GM12892 (cell line): ENCODE measurements at regions not wholly inside any gene's neighbourhood (a gene's known extent, or its start where the extent isn't known, plus 50 kb on each side); places are given as distances from the start of the nearest gene placed in this dataset.
"Not testable (repeated sequence)": the region's sequence is repeated elsewhere in the genome, so short reads cannot be mapped to it uniquely, and the experiment has no call there.

Experiments used
- DNase-seq: peaks from one replicate; pipeline ENCODE4 v3.0.0; 2011; ENCODE audit not compliant: insufficient read length
- FAIRE-seq: peaks from 2 replicates; lab custom pipeline; 2011; peaks lifted over from hg19 to GRCh38; lab: Jason Lieb, UNC
- POLR2A ChIP-seq: IDR thresholded peaks from 2 replicates; pipeline ENCODE4 v1.6.1; 2011; ENCODE audit warnings: low read depth, low read length, control low read depth
- POLR2AphosphoS5 ChIP-seq: IDR thresholded peaks from 2 replicates; pipeline ENCODE4 v1.6.1; 2011; ENCODE audit warnings: low read depth, low read length, control low read depth
- TAF1 ChIP-seq: IDR thresholded peaks from 2 replicates; pipeline ENCODE4 v1.6.1; 2011; ENCODE audit warnings: low read depth, mild to moderate bottlenecking, control low read depth, low read length, borderline replicate concordance

GRCh38 chr7:3114917-3115316, 71.2 kb upstream of the CARD11 start:
- DNase-seq (no peak), FAIRE-seq (no peak)
- TF ChIP-seq TAF1 (no peak), POLR2A (no peak), POLR2AphosphoS5 (no peak)

GRCh38 chr7:3117081-3117480, 73.4 kb upstream of the CARD11 start:
- no peak for FAIRE-seq

GRCh38 chr7:3117488-3118231, 74.0 kb upstream of the CARD11 start:
- TF ChIP-seq TAF1 (no peak), POLR2AphosphoS5 (no peak), POLR2A (no peak)
- DNase-seq = no peak
- FAIRE-seq = no peak

More at GRCh38 chr7:3117081-3117480, 73.4 kb upstream of the CARD11 start:
- TF ChIP-seq POLR2AphosphoS5 (no peak), POLR2A (no peak), TAF1 (no peak)
- no peak for DNase-seq

- not testable (repeated sequence) for FAIRE-seq
Measured at GRCh38 chr7:3119352-3119927, 75.8 kb upstream of the CARD11 start.

GRCh38 chr7:3119963-3120362, 76.3 kb upstream of the CARD11 start:
- no peak for DNase-seq
- FAIRE-seq = no peak
- TF ChIP-seq POLR2A = no peak
- TF ChIP-seq TAF1 = no peak
- TF ChIP-seq POLR2AphosphoS5 = no peak

More at GRCh38 chr7:3119352-3119927, 75.8 kb upstream of the CARD11 start:
- not testable (repeated sequence) for DNase-seq

GRCh38 chr7:3120513-3120912, 76.8 kb upstream of the CARD11 start:
- TF ChIP-seq TAF1 = no peak
- TF ChIP-seq POLR2AphosphoS5 = no peak
- TF ChIP-seq POLR2A = no peak
- DNase-seq = no peak

GRCh38 chr7:3128857-3129490, 85.3 kb upstream of the CARD11 start:
- no peak for DNase-seq
- no peak for FAIRE-seq
- no peak for TF ChIP-seq POLR2AphosphoS5
- TF ChIP-seq TAF1 = no peak
- TF ChIP-seq POLR2A = no peak

More at GRCh38 chr7:3120513-3120912, 76.8 kb upstream of the CARD11 start:
- no peak for FAIRE-seq

GRCh38 chr7:3133811-3134385, 90.2 kb upstream of the CARD11 start:
- DNase-seq (no peak), FAIRE-seq (no peak)
- TF ChIP-seq POLR2AphosphoS5 (no peak), TAF1 (no peak), POLR2A (no peak)

GRCh38 chr7:3134745-3135144, 91.1 kb upstream of the CARD11 start:
- DNase-seq (no peak), FAIRE-seq (no peak)
- no peak for TF ChIP-seq POLR2AphosphoS5
- TF ChIP-seq TAF1 = no peak
- TF ChIP-seq POLR2A = no peak

- DNase-seq = no peak
- FAIRE-seq = no peak
- TF ChIP-seq POLR2A (no peak), POLR2AphosphoS5 (no peak), TAF1 (no peak)
Measured at GRCh38 chr7:3135626-3136025, 92.0 kb upstream of the CARD11 start.

- DNase-seq (no peak), FAIRE-seq (no peak)
- TF ChIP-seq TAF1 (no peak), POLR2AphosphoS5 (no peak), POLR2A (no peak)
Measured at GRCh38 chr7:3138206-3138605, 94.5 kb upstream of the CARD11 start.

- DNase-seq (no peak), FAIRE-seq (no peak)
- TF ChIP-seq TAF1 (no peak), POLR2AphosphoS5 (no peak), POLR2A (no peak)
Measured at GRCh38 chr7:3138997-3139396, 95.3 kb upstream of the CARD11 start.

- no peak for DNase-seq
- FAIRE-seq = no peak
- no peak for TF ChIP-seq POLR2A
- no peak for TF ChIP-seq TAF1
- no peak for TF ChIP-seq POLR2AphosphoS5
Measured at GRCh38 chr7:3140834-3141233, 97.2 kb upstream of the CARD11 start.
